Endothelial cell of hepatic sinusoid (primary cell): ENCODE measurements at regions not wholly inside any gene's neighbourhood (a gene's known extent, or its start where the extent isn't known, plus 50 kb on each side); places are given as distances from the start of the nearest gene placed in this dataset.
"Not testable (repeated sequence)": the region's sequence is repeated elsewhere in the genome, so short reads cannot be mapped to it uniquely, and the experiment has no call there.

ENCODE experiments used
- in situ Hi-C: cut with HindIII; loops from 2 replicates; pipeline ENCODE4 v1.10.0; 2017; ENCODE audit warnings: low sequenced_read_pairs

DNA sequence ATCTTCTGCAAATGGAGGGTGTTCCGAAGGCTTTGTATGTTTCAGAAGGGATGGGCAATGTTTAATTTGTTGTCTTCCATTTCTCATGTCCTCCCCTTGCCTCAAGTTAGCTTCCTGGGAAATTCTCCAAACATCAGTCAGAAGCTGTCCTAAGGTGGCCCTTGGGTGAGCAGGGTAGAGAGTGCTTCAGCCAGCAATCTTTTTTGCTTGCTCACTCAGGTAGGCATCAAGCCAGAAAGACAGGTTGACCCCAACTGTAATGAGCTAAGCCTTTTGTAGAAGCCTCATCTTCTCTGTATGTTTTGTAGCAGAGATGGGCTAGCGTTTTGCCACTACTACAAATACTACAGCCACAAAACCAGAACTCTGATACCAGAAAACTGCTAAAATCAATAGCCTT lies 321.5 kb upstream of the FAM78B start:
- in situ Hi-C loops, result no loop called here

DNA sequence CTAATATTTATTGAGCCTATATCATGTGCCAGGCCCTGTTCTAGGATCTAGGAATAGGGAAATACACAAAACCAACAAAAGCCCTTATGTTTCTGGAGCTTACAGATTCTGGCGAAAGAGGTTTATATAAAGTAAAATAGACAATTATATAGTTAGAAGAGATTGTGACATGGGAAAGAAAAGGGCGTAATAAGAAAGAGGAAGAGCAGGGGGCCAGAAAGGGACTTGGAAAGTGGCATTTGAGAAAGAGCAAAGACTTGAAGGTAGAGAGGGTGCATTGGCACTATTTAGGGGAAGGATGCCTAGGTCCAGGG lies 322.5 kb upstream of the FAM78B start:
- in situ Hi-C loops, result no loop called here

DNA sequence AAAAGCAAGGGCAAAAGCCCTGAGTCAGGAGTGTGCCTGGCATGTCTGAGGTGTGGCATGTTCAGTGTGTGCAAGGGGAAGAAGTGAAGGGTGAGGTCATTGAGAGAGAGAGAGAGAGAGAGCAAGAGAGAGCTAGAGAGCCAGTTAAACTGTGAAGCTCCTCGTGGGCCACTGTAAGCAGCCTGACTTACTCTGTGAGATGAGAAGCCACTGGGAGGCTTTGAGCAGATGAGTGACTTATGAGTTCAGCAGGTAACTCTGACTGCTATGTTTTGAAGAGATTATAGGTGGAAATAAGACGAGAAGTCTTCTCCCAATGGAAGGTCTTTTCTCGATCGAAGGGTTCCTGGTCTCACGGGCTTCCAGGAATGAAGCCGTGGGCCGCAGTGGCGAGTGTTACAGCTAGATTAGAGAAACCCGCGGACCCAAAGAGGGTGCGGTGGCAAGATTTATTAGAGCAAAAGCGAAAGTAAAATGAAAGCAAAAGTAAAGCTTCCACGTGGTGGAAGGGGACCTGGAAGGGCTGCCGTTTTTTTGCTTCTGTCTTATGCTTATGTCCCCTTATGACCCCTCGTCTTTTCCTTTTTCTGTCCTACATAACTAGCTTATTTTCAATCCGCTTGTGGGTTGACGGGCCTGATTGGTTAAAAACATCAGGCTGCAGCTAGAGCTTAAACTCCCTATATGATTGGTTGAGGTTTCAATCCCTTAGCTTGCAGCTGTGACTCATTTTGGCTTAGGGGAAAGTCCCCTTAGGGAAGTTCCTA lies 323.1 kb upstream of the FAM78B start:
- in situ Hi-C loops, result no loop called here

DNA sequence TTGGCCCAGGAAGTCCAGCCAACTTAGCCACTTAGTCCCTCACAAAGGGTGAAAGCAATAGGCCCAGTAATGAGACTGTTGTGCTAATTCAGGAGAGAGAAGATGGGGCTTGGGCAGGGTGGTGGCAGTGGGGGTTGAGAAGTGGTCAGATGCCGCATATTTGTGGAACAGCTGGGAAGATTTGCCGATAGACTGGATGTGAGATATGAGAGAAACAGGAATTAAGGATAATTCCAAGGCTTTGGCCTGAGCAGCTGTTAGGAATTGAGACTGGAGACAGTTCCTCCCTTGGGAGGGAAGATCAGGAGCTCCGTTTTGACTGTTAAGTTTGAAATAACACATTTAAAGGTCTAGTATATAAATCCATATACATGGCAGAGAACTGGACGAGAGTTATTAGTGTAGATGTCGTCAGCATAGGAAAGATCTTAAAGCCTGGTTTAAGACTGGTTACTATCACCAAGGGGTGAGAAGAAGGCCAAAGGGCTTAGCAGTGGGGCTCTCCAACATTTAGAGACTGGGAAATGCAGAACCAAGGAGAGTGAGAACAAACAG lies 323.7 kb upstream of the FAM78B start:
- in situ Hi-C loops, result no loop called here

DNA sequence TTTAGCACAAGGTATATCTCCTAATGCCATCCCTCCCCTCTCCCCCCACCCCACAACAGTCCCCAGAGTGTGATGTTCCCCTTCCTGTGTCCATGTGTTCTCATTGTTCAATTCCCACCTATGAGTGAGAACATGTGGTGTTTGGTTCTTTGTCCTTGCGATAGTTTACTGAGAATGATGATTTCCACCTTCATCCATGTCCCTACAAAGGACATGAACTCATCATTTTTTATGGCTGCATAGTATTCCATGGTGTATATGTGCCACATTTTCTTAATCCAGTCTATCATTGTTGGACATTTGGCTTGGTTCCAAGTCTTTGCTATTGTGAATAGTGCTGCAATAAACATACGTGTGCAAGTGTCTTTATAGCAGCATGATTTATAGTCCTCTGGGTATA lies 327.0 kb upstream of the FAM78B start:
- in situ Hi-C loops, result not testable (repeated sequence)

DNA sequence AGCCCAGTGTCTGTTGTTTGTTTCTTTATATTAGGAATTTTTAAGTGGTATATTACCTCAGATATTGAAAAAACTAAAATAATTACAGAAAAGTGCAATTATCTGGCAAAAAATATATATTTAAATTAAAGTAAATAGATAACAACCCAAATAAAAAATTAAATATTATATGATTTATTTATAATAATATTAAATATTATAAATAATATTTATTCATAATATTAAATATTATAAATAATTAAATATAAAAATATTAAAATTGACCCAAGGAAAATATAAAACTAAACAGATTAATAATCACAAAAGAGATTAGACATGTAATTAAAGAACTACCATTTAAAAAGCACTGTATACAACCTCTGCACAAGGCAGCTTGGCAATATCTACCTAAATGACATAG lies 331.9 kb upstream of the POGK start:
- in situ Hi-C loops, result no loop called here

DNA sequence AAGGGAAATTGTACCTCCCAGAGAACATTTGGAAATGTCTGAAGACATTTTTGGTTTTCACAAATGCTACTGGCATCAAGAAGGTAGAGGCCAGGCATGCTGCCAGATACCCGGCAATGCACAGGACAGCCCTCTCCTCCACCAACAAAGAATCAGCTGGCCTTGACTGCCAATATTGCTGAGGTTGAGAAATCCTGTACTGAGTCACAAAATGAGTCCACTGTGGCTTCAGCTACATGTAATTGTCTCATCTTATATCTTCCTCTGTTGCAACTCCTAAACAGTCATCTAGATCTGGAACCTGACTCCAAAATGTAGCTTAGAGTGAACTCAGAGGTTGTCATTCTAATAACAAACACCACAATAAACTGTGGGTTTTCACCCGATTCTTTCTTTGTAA lies 327.5 kb upstream of the POGK start:
- in situ Hi-C loops, result no loop called here

DNA sequence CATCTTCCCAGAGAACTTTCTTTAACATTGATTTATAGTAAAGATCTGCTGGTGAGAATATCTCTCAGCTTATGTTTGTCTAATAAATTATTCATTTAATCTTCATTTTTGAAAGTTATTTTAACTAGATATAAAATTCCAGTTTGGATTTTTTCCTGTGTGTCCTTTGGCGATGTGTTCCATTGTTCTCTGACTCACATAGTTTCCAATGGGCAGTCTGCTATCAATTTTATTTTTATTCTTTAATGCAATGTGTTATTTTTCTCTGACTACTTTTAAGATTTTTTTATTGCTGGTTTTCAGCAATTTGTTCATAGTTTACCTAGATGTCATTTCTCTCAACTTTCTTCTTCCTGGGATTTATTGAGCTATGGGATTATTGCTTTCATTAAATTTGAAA lies 325.2 kb upstream of the POGK start:
- in situ Hi-C loops, result no loop called here

DNA sequence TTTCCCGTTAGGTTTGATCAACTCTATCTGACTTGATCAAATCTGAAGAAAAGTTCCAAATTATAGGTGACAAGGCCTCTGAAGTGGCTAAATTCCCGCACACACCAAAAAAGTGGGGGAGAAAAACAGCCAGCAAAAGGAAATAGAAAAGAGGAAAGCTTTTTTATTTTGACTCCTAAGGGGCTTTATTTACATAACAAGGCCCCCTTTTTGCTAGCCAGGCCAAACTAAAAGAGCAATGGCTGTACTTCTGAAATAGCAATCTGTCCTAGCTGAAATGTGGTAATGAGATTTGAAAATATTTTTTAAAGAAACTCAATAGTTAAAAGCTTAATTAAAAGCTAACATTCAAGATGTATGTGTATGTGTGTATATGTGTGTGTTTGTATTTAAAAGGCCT lies 311.5 kb upstream of the POGK start:
- in situ Hi-C loops, result no loop called here

DNA sequence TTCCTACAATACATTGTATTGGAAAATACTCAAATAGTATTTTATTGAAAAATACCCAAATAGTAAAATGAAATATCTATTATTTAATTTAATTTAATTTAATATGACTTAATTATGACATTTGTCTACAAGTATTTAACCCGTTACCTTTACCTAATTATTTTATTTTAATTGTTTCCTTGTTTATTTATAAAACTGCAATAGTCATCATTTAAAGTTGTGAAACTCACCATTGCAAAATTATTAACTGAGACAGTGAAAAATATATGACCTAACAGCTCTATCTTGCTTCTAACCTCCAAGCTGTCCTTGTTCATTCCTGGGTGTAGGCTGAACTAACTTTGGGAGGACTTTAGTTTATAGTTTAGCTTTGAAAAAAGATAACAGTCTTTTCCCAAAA lies 300.6 kb upstream of the POGK start:
- in situ Hi-C loops, result no loop called here

DNA sequence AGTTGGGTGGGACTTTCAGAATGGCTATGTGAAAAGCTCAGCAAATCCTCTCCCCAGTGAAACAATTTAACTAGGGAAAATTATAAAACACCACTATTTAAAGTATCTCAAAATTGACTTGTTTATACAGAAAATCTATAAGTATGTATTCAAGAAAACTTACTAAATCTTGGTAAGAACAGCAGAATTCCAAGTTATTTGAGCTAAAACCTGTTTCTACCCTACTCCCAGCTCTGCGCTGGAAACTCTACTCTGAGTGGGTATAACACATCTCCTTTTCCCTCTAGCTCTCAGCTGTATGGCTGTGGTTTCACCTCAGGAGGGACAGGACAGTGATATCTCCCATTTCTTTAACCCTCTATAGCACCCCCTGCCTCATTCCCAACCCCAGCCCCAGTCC lies 295.2 kb upstream of the POGK start:
- in situ Hi-C loops, result no loop called here

DNA sequence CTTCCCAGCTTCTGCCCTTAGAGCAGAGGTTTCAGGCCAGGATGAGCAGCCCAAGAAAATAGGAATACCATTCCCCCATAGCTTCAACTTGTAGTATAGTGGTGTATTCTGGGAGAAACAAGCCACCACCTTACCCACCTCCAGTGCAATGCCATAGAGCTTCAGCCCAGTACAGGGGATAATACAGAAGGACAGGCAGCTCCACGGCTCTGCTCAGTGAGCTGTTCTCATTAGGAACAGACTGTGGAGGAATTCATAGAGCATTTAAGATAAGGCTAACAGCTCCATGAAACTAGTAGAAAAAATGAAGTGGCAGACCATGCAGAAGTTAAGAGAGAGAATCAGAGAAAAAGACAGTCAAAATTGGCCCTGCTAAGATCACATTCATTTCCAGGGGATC lies 294.7 kb upstream of the POGK start:
- in situ Hi-C loops, result no loop called here

DNA sequence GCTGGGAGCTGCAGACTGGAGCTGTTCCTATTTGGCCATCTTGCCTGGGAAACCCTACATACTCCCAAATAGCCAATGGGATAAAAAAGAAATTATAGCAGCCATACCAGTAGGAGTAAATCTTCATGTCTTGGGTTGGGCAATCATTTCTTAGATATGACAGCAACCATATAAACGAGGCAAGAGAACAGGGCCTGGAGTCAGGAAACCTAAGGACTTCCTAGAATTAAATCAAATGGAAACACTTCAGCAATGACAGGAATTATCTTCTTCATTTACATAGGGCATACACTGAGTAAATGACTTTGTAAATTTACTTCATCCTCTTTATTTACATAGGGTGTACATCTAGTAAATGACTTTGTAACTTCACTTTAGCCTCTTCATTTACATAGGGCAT lies 286.6 kb upstream of the POGK start:
- in situ Hi-C loops, result no loop called here

DNA sequence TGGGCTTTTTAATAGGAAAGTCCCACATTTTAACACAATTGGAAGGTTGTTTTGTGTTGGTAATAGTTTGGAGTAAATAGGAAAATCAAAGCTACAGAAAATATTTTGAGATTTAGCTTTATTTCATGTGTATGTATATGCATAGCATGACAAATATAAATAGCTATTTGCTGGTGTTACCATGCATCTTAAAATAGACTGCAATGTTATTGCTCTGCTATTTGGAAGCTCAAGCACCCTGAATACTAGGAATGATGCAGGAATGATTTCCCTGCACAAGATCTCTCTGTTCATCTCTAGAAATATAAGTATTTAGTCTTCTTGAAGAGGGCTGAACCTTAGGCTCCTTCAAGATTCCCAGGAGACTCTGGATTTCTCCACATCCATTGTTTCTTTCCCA lies 268.3 kb upstream of the POGK start:
- in situ Hi-C loops, result no loop called here

DNA sequence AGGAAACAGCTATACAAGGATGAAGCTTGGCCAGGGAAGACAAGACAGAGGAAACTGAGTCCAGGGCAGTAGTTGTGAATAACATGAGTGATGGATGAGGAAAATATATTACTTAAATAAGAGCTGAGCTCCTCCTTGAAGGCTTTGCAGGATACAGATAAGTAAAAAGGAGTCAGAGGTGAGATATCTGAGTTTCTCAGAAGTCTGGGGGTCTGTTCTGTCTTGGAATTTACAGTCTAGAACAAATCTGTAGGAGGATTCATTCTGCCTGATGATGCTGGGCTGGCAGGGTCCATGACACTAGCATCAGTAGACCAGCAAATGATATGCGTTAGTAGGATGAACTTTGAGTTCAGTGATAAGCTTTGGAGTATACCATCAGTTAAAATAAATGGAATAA lies 266.1 kb upstream of the POGK start:
- in situ Hi-C loops, result no loop called here

DNA sequence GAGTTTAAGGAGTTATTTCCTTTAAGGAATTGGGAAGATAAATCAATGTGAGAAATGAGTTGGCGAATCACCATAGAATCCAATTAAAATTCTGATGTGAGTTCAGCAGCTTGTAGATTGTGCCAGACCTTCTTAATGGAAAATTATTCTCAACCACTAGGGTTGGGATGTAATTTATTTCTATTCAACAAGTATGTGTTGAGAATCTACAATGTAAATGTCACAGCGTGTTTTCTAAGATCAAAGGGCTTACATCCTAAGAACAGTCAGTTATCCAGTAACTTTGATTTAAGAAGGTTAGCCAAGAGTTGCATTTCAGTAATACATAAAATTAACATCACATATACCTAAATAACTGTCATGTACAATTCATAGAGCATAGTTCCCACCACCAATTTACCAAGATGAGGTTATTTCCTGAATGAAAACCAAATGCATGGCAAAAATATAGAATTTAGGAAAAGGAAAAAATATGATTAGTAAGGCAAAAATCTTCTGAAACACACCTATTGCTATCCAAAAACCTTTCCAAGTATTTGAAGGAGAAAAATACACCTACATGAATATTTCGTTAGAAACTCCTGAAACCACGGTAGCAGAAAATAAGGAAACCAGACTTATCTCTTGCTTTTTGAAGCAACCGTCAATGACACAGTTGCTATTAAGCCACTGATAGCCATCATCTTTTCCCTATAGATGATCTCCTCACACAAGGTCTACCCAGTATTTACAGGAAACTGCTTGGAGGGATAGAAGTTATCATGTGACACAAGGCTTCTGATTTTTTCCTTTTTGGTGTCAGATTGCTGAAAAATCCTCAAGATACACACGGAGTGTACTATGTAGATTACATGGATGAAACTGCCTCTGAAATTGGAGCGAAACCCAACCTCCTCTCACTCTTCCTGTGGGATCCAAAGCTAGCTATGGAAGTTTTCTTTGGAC lies 259.4 kb upstream of the POGK start:
- in situ Hi-C loops, result no loop called here

DNA sequence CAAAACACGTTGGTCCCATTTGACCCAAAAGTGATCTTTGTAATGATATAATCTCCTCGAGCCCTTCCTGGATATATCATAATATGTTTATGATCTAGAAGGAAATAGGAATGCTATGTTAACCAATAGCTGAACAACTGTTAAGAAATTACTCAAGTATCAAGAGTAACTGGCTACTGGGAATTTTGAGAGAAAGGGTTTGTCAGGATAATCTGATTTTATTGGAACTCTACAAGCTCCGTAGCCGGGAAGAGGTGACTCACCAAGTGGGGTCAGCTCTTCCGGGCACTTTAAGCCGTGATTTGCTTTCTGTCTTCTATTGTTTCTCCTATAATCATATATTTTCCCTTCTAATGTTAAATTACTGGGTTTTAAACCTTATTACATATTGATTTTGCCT lies 250.5 kb upstream of the POGK start:
- in situ Hi-C loops, result no loop called here

DNA sequence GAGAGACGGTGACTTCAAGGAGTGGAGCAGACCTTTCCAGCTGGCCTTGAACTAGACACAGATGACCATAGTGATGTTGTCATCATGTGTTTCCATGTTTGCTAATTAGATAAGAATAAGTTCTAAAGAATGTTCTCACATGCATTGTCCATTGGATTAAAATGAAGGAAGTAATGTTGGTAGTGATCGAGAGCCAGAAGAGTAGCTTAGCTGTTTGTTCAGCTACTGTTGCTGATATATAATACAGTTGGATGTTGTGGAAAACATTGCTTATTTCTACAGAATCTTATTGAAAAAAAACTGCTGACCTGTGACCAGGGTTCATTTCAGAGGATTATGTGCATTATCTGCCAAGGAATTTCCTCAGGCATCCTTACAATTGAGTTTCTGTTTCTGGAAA lies 249.1 kb upstream of the POGK start:
- in situ Hi-C loops, result no loop called here

DNA sequence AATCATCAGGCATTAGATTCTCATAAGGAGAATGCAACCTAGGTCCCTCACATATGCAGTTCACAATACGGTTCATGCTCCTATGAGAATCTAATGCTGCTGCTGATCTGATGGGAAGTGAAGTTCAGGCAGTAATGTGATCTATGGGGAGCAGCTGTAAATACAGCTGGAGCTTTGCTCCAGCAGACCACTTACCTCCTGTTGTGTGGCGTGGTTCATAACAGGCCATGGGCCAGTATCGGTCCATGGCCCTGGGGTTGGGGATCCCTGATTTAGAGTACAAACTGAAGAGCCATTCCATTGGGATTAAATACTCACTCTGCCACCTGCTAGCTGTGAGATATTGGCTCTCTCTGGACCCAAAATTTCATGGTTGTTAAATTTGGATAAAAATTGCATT lies 244.6 kb upstream of the POGK start:
- in situ Hi-C loops, result no loop called here

DNA sequence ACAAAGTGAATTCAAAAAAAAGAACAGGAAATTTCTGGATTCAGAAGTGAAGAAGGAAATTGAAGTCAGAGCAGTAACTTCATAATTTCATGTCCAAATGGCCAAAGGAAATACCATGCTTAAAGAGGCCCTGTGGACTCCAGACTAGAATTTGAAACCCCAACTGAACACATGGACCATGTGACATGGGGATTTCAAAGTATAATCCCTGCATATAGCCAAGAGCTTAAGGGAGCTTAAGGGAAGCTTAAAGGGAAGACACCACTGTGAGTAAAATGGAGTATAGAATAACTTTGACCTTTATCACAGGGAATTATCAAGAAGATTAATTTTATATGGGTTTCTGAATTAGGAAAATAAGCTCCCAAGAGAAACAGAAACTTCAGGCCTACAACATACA lies 241.8 kb upstream of the POGK start:
- in situ Hi-C loops, result no loop called here

DNA sequence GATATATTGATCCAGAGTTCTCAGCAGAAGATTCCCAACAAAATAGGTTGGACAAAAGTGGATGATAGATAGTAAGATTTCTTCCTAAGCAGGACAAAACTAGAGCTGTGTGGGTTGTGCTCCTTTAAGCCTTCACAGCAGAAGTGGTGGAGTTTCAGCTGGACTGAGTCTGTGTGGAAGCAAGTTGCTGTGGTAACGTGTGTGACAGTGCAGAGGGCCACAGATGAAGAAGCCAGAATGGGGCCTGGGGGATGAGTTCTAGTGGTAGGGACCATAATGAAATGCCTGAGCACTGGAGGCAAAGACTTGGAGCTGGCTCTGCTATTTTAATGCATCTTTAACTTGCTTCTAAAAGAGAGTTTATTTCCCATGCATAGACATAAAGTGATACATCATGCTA lies 238.7 kb upstream of the POGK start:
- in situ Hi-C loops, result no loop called here

DNA sequence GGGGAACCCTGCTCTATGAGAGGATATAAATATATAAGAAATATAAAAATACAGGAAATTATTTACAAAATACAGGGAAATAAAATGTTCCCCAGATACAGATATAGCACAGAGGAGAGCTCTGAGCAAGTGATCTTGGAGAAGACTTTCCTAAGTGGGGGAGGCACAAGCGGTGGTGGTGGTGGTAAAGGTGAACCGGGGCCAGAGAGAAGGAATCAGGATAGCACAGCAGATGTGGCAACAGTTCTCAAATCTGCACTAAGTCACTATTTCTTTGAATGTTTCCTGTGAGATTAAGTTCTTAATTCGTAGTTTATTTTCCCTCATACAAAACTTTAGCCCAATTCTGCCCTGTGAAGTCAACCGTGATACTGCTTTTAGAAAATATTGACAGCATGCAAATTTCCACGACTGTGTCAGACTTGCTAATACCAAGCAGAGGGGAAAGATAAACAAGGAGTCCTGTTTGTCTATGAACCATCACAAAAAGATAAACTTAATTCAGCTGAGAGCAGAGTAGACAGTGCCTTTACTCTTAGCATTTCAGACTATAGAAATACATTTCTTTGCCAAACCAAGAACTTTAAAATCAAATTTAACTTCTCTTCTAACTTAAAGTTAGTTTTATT lies 237.5 kb upstream of the POGK start:
- in situ Hi-C loops, result no loop called here
